ENCODE measurements at regions not wholly inside any gene's neighbourhood (a gene's known extent, or its start where the extent isn't known, plus 50 kb on each side); places are given as distances from the start of the nearest gene placed in this dataset.
"Not testable (repeated sequence)": the region's sequence is repeated elsewhere in the genome, so short reads cannot be mapped to it uniquely, and the experiment has no call there.

DNA sequence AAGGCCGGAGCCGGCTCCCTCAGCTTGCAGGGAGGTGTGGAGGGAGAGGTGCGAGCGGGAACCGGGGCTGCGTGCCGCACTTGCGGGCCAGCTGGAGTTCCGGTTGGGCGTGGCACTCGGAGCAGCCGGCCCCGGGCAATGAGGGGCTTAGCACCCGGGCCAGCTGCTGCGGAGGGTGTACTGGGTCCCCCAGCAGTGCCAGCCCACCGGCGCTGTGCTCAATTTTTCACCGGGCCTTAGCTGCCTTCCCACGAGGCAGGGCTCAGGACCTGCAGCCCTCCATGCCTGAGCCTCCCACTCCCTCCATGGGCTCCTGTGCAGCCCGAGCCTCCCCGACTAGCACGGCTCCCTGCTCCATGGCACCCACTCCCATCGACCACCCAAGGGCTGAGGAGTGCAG lies 62.2 kb upstream of the ANKRD55 start:
- not testable (repeated sequence) for DNase-seq (ENCODE audit: low read depth)

DNA sequence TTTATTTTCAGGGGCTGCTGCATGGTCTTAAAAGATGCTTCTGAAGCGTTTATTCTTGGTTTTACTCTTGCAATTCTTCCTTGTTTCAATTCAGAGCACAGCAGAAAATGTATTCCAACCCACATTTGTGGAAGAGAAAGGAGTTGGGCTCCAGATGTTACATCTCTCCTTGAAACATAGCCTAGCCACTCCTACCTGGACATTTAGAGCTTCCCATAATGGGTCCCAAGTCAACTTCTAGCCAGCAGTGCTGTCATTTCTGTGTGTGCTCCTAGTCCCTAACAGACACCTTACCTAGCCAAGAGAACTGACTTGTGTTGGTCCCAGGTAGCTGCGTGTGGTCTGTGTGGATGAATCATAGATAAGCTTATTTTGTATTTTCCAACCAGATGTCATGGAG lies 61.2 kb upstream of the ANKRD55 start:
- DNase-seq (ENCODE audit: low read depth) = no peak

- DNase-seq (ENCODE audit: low read depth) = not testable (repeated sequence)
These were observed 59.7 kb upstream of the ANKRD55 start for GRCh38 chr5:56292874-56293273.

DNA sequence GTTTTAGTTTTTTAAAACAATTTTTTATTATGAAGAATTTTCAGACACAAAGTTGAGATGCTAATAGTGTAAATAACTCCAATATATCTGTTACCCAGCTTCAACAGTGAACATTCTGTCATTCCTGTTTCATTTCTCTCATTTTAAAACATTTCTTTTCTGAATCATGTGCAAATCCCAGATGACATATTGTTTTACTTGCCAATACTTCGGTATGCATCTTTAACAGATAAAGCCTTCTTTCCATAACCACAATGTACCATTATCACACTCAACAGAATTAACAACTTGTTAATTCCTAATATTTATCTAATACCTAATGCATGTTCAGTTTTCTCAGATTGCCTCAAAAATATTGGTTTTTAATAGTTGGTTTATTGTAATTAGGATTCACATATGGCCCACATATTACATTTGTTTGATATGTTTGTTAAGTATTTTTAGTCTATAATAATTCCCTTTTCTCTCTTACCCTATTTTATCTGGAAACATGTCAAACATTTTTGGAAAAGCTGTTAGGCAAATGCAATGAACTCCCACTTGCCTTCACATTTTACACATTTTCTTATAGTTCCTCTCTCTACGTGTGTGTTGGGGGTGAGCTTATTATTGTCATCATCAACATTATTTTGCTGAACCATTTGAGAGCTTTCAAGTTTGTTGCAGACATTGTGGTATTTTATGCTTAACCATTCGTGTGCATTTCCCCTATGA lies 58.7 kb upstream of the ANKRD55 start:
- DNase-seq (ENCODE audit: low read depth) = no peak

GRCh38 chr5:56291079-56291643 lies 58.0 kb upstream of the ANKRD55 start:
- DNase-seq (ENCODE audit: low read depth) = no peak

DNA sequence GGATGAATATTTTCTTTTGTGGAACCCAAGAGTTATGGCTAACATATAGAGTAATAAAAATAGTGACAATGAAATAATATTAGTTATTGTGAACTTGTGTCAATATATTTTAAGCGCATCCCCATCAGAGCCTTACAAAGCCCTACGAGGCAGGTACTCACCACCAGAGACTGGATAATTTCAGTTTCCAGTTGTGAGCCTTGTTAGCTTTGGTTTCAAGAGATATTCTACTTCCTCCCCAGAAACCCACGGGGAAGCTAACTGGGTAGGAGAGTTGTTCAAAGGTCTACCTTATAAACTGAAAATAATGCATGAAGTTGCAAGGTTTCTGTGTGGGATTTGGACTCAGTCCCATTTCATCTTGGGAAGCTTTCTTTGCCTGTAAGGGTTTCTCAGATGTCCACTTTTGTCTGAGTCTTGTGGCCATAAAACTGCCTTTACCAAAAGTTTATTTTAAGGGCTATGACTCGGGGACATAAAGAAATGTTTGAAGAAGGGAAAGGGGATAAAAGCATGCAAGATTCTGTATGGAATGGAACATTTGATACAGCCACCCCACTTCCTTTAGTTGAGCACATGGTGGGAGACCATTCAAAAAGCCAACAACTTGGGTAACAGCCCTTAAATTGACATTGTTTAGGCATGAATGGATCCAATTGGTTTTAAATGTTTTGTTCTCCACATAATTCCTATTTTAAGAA lies 57.4 kb upstream of the ANKRD55 start:
- DNase-seq (ENCODE audit: low read depth) = no peak

DNA sequence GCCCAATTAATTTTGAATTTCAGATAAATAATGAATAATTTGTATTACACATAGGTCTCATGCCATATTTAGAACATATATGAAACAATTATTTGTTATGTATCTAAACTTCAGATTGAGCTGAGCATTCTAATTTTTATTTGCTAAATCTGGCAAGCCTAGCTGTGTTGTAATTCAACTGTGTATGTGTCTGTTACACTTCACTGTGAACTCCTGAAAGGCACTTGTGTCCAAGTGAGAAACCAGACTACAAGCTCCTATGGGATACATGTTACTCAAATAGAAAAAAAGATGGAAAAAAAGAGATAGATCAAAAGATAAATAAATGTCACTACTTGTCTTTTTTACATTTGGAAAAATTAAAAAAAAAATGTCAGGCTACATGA lies 56.5 kb upstream of the ANKRD55 start:
- no peak for DNase-seq (ENCODE audit: low read depth)

GRCh38 chr5:56288873-56289601 lies 55.9 kb upstream of the ANKRD55 start:
- DNase-seq (ENCODE audit: low read depth) = no peak

- no peak for DNase-seq (ENCODE audit: low read depth)
These were observed 53.1 kb upstream of the ANKRD55 start for GRCh38 chr5:56286015-56286884.

DNA sequence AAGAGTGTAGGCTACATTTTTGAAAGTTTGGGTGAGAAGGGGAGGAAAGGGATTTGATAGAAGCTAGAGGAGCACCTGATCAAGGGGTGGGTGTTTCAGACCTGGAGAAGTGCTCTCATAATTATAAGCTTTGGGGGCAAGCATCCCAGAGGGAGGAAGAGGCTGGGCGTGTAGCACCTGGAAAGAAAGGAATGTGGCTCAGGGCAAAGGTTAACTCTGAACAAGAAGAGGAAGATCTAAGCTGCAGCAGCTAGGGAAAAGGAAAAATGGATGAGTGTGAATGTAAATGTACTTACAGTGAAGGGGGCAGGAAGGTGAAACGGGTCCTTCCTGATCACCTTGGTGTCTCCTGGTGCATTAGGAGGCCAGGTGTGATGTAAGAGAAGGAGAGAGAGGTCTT lies 49.8 kb upstream of the ANKRD55 start:
- no peak for DNase-seq (ENCODE audit: low read depth)
